Spleen (tissue), 7 donors: ENCODE measurements at regions not wholly inside any gene's neighbourhood (a gene's known extent, or its start where the extent isn't known, plus 50 kb on each side); places are given as distances from the start of the nearest gene placed in this dataset.

ENCODE experiments used
- CTCF ChIP-seq, 11 experiments: fragments of 200-600 bp in 7 of 11; fragments of 450-650 bp in 4 of 11; sonication (generic) in 4 of 11; IDR thresholded peaks in 8 of 11; conservative IDR thresholded peaks in 3 of 11; 1 replicate in 7 of 11; 2 replicates in 4 of 11; pipeline versions ENCODE4 v1.4.0 to v1.8.0; 2016 to 2021; ENCODE audit warnings: antibody characterized with exemption in 11 of 11, inconsistent platforms in 4 of 11, mild to moderate bottlenecking in 1 of 11
- POLR2A ChIP-seq, 3 donors: fragments of 450-650 bp; IDR thresholded peaks; one replicate each; pipeline ENCODE4 v1.5.1; 2017; ENCODE audit warnings: antibody characterized with exemption in 3 of 3, mild to moderate bottlenecking in 1 of 3
- POLR2AphosphoS5 ChIP-seq, 3 donors: sonication (generic); formaldehyde crosslinking; IDR thresholded peaks; one replicate each; pipeline ENCODE4 v1.5.1; 2017; ENCODE audit warnings: antibody characterized with exemption in 3 of 3
- donor health status: DM: no; HTN: no; CAD: no; lungs with moderate emphysema.
- donor health status: DM: no; HTN: no; CAD: no.
- donor health status: DM: no; HTN: no; CAD: no.

- TF ChIP-seq CTCF (IDR thresholded peaks at IDR 0.05 in 8 of 11, conservative IDR thresholded peaks at IDR 0.05 in 3 of 11): no peak
- TF ChIP-seq POLR2A (IDR thresholded peaks at IDR 0.05): no peak
- TF ChIP-seq POLR2AphosphoS5 (IDR thresholded peaks at IDR 0.05): no peak
Observed at GRCh38 chr19:29376855-29377354, 148.9 kb upstream of the VSTM2B start.
